ENCODE measurements at regions not wholly inside any gene's neighbourhood (a gene's known extent, or its start where the extent isn't known, plus 50 kb on each side); places are given as distances from the start of the nearest gene placed in this dataset.

GRCh38 chr5:175092691-175093090 lies 351.3 kb downstream of the DRD1 start:
- no peak for TF ChIP-seq CTCF (IDR thresholded peaks at IDR 0.05; ENCODE audit: low read depth, low read length)

GRCh38 chr5:175088963-175089362 lies 355.0 kb downstream of the DRD1 start:
- no peak for TF ChIP-seq CTCF (IDR thresholded peaks at IDR 0.05; ENCODE audit: low read depth, low read length)
- no peak overlapping the region for H3K4me3 ChIP-seq (ENCODE audit: low read depth, low read length)

More at GRCh38 chr5:175092691-175093090, 351.3 kb downstream of the DRD1 start:
- no peak overlapping the region for H3K4me3 ChIP-seq (ENCODE audit: low read depth, low read length)

- TF ChIP-seq CTCF (IDR thresholded peaks at IDR 0.05; ENCODE audit: low read depth, low read length), result no peak
- no peak overlapping the region for H3K4me3 ChIP-seq (ENCODE audit: low read depth, low read length)
Observed at GRCh38 chr5:175082866-175083590, 358.6 kb downstream of the MSX2 start.

GRCh38 chr5:175082346-175082745 lies 358.0 kb downstream of the MSX2 start:
- H3K4me3 ChIP-seq (ENCODE audit: low read depth, low read length), result no peak overlapping the region
- no peak for TF ChIP-seq CTCF (IDR thresholded peaks at IDR 0.05; ENCODE audit: low read depth, low read length)

- no peak for TF ChIP-seq CTCF (IDR thresholded peaks at IDR 0.05; ENCODE audit: low read depth, low read length)
- no peak overlapping the region for H3K4me3 ChIP-seq (ENCODE audit: low read depth, low read length)
Observed at GRCh38 chr5:175079707-175080106, 355.3 kb downstream of the MSX2 start.

- no peak overlapping the region for H3K4me3 ChIP-seq (ENCODE audit: low read depth, low read length)
- no peak for TF ChIP-seq CTCF (IDR thresholded peaks at IDR 0.05; ENCODE audit: low read depth, low read length)
Observed at GRCh38 chr5:175070283-175070682, 345.9 kb downstream of the MSX2 start.

- H3K4me3 ChIP-seq (ENCODE audit: low read depth, low read length), result peak overlapping the region; percentile 4; the same call in 1 of the 2 replicates
- no peak for TF ChIP-seq CTCF (IDR thresholded peaks at IDR 0.05; ENCODE audit: low read depth, low read length)
Observed at GRCh38 chr5:175060257-175060656, 335.9 kb downstream of the MSX2 start.
